ENCODE measurements at regions not wholly inside any gene's neighbourhood (a gene's known extent, or its start where the extent isn't known, plus 50 kb on each side); places are given as distances from the start of the nearest gene placed in this dataset.

DNA sequence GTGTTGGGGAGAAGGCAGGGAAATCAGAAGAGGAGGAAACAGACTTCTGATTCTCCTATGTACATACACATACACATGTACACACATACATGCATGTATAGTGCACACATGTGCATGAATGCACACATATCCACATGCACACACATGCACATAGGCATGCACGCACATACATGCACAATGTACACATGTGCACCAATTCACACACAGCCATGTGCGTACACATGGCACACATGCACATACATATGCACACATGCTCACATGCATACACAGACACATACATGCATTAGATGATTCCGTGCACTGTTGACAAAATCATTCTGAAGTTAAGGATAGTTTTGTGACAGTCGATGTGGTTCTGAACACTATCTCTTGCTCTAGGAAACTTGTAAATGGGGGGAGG, 214.0 kb upstream of the CDH13 start:
- TF ChIP-seq POLR2AphosphoS5 (IDR thresholded peaks at IDR 0.05) (no peak), POLR2A (IDR thresholded peaks at IDR 0.05) (no peak)
- TF ChIP-seq, protein P1, sequence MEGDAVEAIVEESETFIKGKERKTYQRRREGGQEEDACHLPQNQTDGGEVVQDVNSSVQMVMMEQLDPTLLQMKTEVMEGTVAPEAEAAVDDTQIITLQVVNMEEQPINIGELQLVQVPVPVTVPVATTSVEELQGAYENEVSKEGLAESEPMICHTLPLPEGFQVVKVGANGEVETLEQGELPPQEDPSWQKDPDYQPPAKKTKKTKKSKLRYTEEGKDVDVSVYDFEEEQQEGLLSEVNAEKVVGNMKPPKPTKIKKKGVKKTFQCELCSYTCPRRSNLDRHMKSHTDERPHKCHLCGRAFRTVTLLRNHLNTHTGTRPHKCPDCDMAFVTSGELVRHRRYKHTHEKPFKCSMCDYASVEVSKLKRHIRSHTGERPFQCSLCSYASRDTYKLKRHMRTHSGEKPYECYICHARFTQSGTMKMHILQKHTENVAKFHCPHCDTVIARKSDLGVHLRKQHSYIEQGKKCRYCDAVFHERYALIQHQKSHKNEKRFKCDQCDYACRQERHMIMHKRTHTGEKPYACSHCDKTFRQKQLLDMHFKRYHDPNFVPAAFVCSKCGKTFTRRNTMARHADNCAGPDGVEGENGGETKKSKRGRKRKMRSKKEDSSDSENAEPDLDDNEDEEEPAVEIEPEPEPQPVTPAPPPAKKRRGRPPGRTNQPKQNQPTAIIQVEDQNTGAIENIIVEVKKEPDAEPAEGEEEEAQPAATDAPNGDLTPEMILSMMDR (IDR thresholded peaks at IDR 0.05): no peak
- H3K9me3 ChIP-seq: no peaks in the 10 kb centered on the region
- H3K36me3 ChIP-seq: no peaks in the 10 kb centered on the region
- WGBS: 84% methylated on average over 4 of the region's 4 CpGs
- H3K27ac ChIP-seq: no peak overlapping the region
- intact Hi-C loops (cut with DNase I): no loop called here
- no peaks in the 10 kb centered on the region for H3K4me1 ChIP-seq (replicated peaks)
- H3K4me3 ChIP-seq: no peak overlapping the region
- H3K27me3 ChIP-seq (replicated peaks; ENCODE audit: insufficient read depth): no peaks in the 10 kb centered on the region
- DNase-seq (ENCODE audit: low spot score): no peak

DNA sequence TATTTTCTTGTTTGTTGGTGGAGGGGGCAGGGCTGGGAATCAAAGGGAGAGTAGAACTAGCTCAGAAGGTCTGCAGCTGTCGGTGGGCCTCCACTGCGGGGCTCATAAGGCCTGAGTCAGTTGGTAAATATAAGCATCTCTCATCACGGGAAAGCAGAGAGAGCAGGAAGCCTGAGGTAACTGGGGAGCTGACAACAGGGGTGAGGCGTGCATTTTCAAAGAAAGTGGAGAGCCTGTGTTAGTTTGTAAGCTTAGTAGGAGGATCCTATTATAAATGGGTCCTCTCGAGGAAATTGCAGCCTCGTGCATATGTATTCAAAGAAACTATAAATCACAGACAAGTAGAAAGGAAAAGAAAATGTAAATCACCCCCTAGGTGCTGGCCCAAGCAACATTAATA, 221.0 kb upstream of the CDH13 start:
- no peak overlapping the region for H3K4me3 ChIP-seq
- H3K4me1 ChIP-seq (replicated peaks): no peaks in the 10 kb centered on the region
- intact Hi-C loops (cut with DNase I): no loop called here
- no peaks in the 10 kb centered on the region for H3K9me3 ChIP-seq
- H3K36me3 ChIP-seq: no peaks in the 10 kb centered on the region
- no peak for DNase-seq (ENCODE audit: low spot score)
- no peaks in the 10 kb centered on the region for H3K27me3 ChIP-seq (replicated peaks; ENCODE audit: insufficient read depth)
- no peak overlapping the region for H3K27ac ChIP-seq
- TF ChIP-seq POLR2A (IDR thresholded peaks at IDR 0.05): no peak
- TF ChIP-seq, protein P1 (IDR thresholded peaks at IDR 0.05): no peak
- no peak for TF ChIP-seq POLR2AphosphoS5 (IDR thresholded peaks at IDR 0.05)
- 55% methylated on average over 6 of the region's 6 CpGs for WGBS

DNA sequence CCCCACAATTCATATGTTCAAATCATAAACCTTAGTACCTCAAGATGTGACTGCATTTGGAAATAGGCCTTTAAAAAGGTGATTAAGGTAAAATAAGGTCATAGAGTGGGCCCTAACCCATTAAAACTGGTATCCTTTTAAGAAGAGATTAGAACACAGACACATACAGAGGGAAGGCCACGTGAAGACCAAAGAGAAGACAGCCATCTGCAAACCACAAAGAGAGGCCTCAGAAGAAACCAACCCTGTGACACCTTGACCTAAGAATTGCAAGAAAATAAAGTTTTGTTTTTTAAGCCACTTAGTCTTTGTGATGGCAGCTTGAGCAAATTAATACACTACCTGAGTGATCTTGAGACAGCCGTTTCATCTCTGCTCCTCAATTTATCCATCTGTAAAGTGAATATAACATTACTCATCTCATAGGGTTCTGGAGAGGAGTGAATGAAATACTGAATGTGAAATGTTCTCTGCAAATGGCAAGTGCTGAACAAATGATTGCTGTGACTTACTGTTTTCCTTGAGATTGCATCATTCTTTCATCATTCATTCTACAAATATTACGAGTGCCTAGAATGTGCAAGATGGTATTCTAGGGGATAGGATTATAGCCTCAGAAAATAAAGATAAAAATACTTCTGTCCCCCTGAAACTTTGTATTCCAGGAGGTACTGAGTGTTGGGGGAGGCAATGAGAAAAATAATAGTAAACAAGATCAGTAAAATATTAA, 222.0 kb upstream of the CDH13 start:
- WGBS: 94% methylated on average over 3 of the region's 3 CpGs
- intact Hi-C loops (cut with DNase I): no loop called here

DNA sequence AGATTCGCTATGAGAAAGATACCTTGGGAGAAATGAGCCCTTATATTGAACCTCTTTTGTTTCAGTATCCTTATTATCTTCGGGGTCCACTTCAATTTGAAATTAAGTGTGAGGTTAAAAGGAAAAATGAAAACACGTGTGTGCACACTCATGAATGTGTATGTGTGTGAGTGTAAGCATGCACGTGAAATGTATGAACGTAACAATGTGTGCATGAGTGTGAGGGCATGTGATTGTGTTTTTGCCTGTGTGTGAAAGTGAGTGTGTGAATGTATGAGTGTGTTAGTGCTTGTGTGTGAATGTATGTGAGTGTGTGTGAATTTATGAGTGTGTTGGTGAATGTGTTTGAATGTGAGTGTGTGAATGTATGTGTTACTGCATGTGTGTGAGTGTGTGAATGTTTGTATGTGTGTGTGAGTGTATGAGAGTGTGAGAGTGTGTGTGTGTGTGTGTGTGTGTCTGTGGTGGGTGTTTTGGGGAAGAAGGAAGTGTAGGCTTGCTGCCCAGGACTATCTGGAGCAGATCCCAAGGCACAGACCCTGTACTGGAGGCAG, 224.0 kb upstream of the CDH13 start:
- WGBS: 95% methylated on average over 5 of the region's 5 CpGs
- no peaks in the 10 kb centered on the region for H3K36me3 ChIP-seq
- H3K27me3 ChIP-seq (replicated peaks; ENCODE audit: insufficient read depth): no peaks in the 10 kb centered on the region
- no peak overlapping the region for H3K4me3 ChIP-seq
- no peak overlapping the region for H3K27ac ChIP-seq
- no peak for DNase-seq (ENCODE audit: low spot score)
- TF ChIP-seq POLR2AphosphoS5 (IDR thresholded peaks at IDR 0.05): no peak
- TF ChIP-seq, protein P1 (IDR thresholded peaks at IDR 0.05): no peak
- TF ChIP-seq POLR2A (IDR thresholded peaks at IDR 0.05): no peak
- intact Hi-C loops (cut with DNase I): no loop called here
- no peaks in the 10 kb centered on the region for H3K4me1 ChIP-seq (replicated peaks)
- no peaks in the 10 kb centered on the region for H3K9me3 ChIP-seq

More for the DNA sequence above, 222.0 kb upstream of the CDH13 start:
- no peaks in the 10 kb centered on the region for H3K4me1 ChIP-seq (replicated peaks)
- TF ChIP-seq POLR2A (IDR thresholded peaks at IDR 0.05) (no peak), POLR2AphosphoS5 (IDR thresholded peaks at IDR 0.05) (no peak)
- TF ChIP-seq, protein P1 (IDR thresholded peaks at IDR 0.05): no peak
- no peak overlapping the region for H3K27ac ChIP-seq
- H3K4me3 ChIP-seq: no peak overlapping the region
- H3K27me3 ChIP-seq (replicated peaks; ENCODE audit: insufficient read depth): no peaks in the 10 kb centered on the region
- DNase-seq (ENCODE audit: low spot score): no peak
- no peaks in the 10 kb centered on the region for H3K36me3 ChIP-seq
- H3K9me3 ChIP-seq: no peaks in the 10 kb centered on the region

DNA sequence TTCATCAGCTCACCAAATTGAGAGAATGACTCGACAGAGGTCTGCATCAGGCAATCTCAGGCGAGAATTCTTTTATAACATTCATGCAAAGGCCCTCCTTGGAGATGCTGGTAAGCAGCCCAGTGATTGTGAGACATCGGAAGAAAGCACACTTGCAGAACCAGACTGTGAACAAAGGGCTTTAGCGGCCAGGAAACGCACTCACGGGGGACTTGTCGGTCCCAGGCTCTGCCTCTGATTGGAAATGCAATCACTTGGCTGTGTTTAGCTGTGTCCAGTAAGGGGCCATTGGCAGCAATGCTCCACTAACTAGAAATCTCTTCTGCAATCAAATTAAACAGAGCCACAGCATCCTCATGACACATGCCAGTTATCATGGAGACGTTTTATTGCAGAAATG, 226.7 kb upstream of the CDH13 start:
- no peak overlapping the region for H3K27ac ChIP-seq
- intact Hi-C loops (cut with DNase I): no loop called here
- H3K4me1 ChIP-seq (replicated peaks): no peaks in the 10 kb centered on the region
- DNase-seq (ENCODE audit: low spot score): no peak
- no peaks in the 10 kb centered on the region for H3K36me3 ChIP-seq
- H3K9me3 ChIP-seq: no peaks in the 10 kb centered on the region
- H3K4me3 ChIP-seq: no peak overlapping the region
- H3K27me3 ChIP-seq (replicated peaks; ENCODE audit: insufficient read depth): no peaks in the 10 kb centered on the region
- TF ChIP-seq, protein P1 (IDR thresholded peaks at IDR 0.05): no peak
- no peak for TF ChIP-seq POLR2AphosphoS5 (IDR thresholded peaks at IDR 0.05)
- no peak for TF ChIP-seq POLR2A (IDR thresholded peaks at IDR 0.05)
- 22% methylated on average over 8 of the region's 8 CpGs for WGBS

Measured in prostate gland (tissue), 2 donors.